Testis (tissue), 2 donors: ENCODE measurements at regions not wholly inside any gene's neighbourhood (a gene's known extent, or its start where the extent isn't known, plus 50 kb on each side); places are given as distances from the start of the nearest gene placed in this dataset.

ENCODE experiments used
- DNase-seq: peaks from one replicate; pipeline ENCODE4 v3.0.0-alpha.2; 2019
- H3K27ac ChIP-seq, 2 donors: fragments of 200-600 bp; sonication (generic); one replicate each; pipeline ENCODE4 v1.5.1; 2019
- H3K27me3 ChIP-seq: fragments of 200-600 bp; sonication (generic); one replicate; pipeline ENCODE4 v1.5.1; 2019
- H3K36me3 ChIP-seq: fragments of 200-600 bp; sonication (generic); one replicate; pipeline ENCODE4 v1.5.1; 2017; ENCODE audit warnings: low read depth; ENCODE audit errors: missing control alignments
- H3K4me1 ChIP-seq: fragments of 200-600 bp; sonication (generic); one replicate; pipeline ENCODE4 v1.5.1; 2019
- H3K4me3 ChIP-seq, 2 donors: fragments of 200-600 bp; sonication (generic); one replicate each; pipeline ENCODE4 v1.5.1; 2017 to 2019
- H3K9me3 ChIP-seq: fragments of 200-600 bp; sonication (generic); one replicate; pipeline ENCODE4 v1.5.1; 2017
- CTCF ChIP-seq, 3 experiments: fragments of 450-650 bp in 2 of 3; fragments of 200-600 bp in 1 of 3; sonication (generic) in 1 of 3; IDR thresholded peaks; one replicate each; pipeline ENCODE4 v1.5.1; 2016 to 2019; ENCODE audit warnings: antibody characterized with exemption in 3 of 3, mild to moderate bottlenecking in 2 of 3, moderate library complexity in 1 of 3
- POLR2A ChIP-seq: fragments of 450-650 bp; IDR thresholded peaks from one replicate; pipeline ENCODE4 v1.6.1; 2017; ENCODE audit warnings: antibody characterized with exemption, mild to moderate bottlenecking, moderate library complexity
- WGBS, 2 donors: methylation state at CpG; one replicate each; pipeline ENCODE4 v1.1.5; 2018; 5-methylcytosine and 5-hydroxymethylcytosine counted together
- intact Hi-C: fragments of 100-400 bp; cut with DNase I; formaldehyde crosslinking; loops from one replicate; pipeline ENCODE4 v1.15.1; 2023; ENCODE audit warnings: low total_unique reads

DNA sequence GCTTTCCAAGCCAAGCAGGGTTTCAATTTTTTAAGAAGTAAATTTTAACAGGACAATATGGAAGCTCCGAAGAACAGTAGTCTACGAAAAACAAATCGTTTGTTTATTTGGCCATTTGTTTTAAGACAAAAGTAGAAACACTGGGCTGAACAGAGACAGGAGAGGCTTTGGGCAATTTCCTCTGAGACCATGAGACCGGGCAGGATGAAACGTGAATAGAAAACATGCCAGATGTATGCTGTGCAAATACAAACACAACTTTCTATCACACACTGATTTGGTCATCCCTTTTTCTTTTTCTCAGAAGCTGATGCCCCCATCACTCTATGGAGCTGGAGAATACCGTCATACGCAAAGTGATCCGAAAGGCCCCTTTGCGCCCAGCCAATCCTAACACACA is 1111.1 kb downstream of the BCL11B start:
- no peaks in the 10 kb centered on the region for H3K27me3 ChIP-seq
- no peak for DNase-seq
- H3K4me1 ChIP-seq: no peaks in the 10 kb centered on the region
- H3K36me3 ChIP-seq: no peaks in the 10 kb centered on the region
- H3K27ac ChIP-seq: no peak overlapping the region
- intact Hi-C loops: no loop called here
- no peak overlapping the region for H3K4me3 ChIP-seq
- H3K9me3 ChIP-seq: no peaks in the 10 kb centered on the region
- WGBS, 2 donors: 78 to 87% methylated on average over 9 of the region's 9 CpGs
- no peak for TF ChIP-seq POLR2A
- TF ChIP-seq CTCF (IDR thresholded peaks at IDR 0.05): no peak

DNA sequence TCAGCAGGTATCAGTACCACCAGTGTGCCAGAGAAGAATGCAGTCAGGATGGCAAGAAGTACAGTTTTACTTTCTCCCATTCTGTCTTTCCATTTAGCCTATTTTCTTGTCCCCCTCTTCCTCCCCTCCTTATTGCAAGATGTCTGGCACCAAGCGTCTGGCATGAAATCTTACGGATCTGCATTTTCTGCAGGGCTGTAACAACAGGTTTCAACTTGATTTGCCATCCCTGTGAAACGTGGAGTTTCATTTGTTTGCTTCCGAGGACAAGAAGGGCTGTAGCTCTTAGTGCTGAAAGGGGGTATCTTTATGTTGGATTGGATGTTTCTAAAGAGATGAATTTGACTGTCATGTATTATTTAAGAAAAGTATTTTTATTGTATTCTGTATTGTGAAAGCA is 1110.6 kb downstream of the BCL11B start:
- H3K27me3 ChIP-seq: no peaks in the 10 kb centered on the region
- H3K4me1 ChIP-seq: no peaks in the 10 kb centered on the region
- no peak for DNase-seq
- no peaks in the 10 kb centered on the region for H3K36me3 ChIP-seq
- H3K4me3 ChIP-seq: no peak overlapping the region
- H3K27ac ChIP-seq: no peak overlapping the region
- intact Hi-C loops: no loop called here
- TF ChIP-seq POLR2A (no peak), CTCF (IDR thresholded peaks at IDR 0.05) (no peak)
- H3K9me3 ChIP-seq: no peaks in the 10 kb centered on the region
- WGBS, 2 donors: 58 to 68% methylated on average over 4 of the region's 4 CpGs

GRCh38 chr14:98162856-98163805 is 1108.9 kb downstream of the BCL11B start:
- 28 to 37% methylated on average over 26 of the region's 26 CpGs for WGBS, 2 donors
- no peaks in the 10 kb centered on the region for H3K36me3 ChIP-seq
- intact Hi-C loops: no loop called here
- no peaks in the 10 kb centered on the region for H3K4me1 ChIP-seq
- H3K27me3 ChIP-seq: no peaks in the 10 kb centered on the region
- H3K4me3 ChIP-seq: no peak overlapping the region
- no peak for DNase-seq
- no peak overlapping the region for H3K27ac ChIP-seq
- no peak for TF ChIP-seq POLR2A
- no peak for TF ChIP-seq CTCF (IDR thresholded peaks at IDR 0.05)
- H3K9me3 ChIP-seq: no peaks in the 10 kb centered on the region

GRCh38 chr14:98163873-98164272 is 1108.1 kb downstream of the BCL11B start:
- Histone ChIP-seq H3K4me3 (no peak overlapping the region), H3K27me3 (no peaks in the 10 kb centered on the region), H3K27ac (no peak overlapping the region), H3K4me1 (no peaks in the 10 kb centered on the region), H3K9me3 (no peaks in the 10 kb centered on the region), H3K36me3 (no peaks in the 10 kb centered on the region)
- TF ChIP-seq CTCF (IDR thresholded peaks at IDR 0.05) (no peak), POLR2A (no peak)
- intact Hi-C loops: no loop called here
- DNase-seq: no peak
- 63 to 82% methylated on average over 1 to 3 of the region's 3 CpGs for WGBS, 2 donors

DNA sequence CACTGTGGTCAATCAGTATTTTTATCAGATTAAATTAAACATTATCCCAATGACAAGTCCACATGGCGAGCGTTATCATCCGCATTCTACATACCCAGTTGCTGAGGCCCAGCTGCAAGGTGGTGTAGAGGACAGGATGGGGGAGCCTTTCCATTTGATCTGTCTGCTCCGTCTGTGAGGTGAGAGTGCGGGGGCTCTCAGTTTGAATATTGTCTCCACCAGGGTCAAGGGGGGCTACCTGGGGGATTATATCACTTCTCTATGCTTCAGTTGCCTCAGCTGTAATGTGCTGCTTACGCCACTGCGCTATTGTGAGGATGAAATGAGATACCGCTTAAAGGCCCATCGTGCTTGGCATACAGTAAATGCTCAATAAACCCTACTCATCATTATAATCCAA is 1106.0 kb downstream of the BCL11B start:
- H3K9me3 ChIP-seq: no peaks in the 10 kb centered on the region
- H3K36me3 ChIP-seq: no peaks in the 10 kb centered on the region
- H3K27ac ChIP-seq: no peak overlapping the region
- TF ChIP-seq CTCF (IDR thresholded peaks at IDR 0.05) (no peak), POLR2A (no peak)
- intact Hi-C loops: no loop called here
- no peaks in the 10 kb centered on the region for H3K4me1 ChIP-seq
- no peak overlapping the region for H3K4me3 ChIP-seq
- H3K27me3 ChIP-seq: no peaks in the 10 kb centered on the region
- DNase-seq: no peak
- WGBS, 2 donors: 90 to 94% methylated on average over 9 of the region's 9 CpGs
